GM13977 (cell line): ENCODE measurements at regions not wholly inside any gene's neighbourhood (a gene's known extent, or its start where the extent isn't known, plus 50 kb on each side); places are given as distances from the start of the nearest gene placed in this dataset.

Experiments
- DNase-seq: peaks from one replicate; pipeline ENCODE4 v3.0.0; 2012; ENCODE audit warnings: low spot score
- CTCF ChIP-seq: IDR thresholded peaks from 2 replicates; pipeline ENCODE4 v1.5.1; 2012; ENCODE audit warnings: mild to moderate bottlenecking, control low read depth; ENCODE audit not compliant: insufficient read depth; ENCODE audit errors: extremely low read depth, missing control alignments
- in situ Hi-C: fragments of 300-500 bp; cut with MboI; formaldehyde crosslinking; loops from one replicate; pipeline ENCODE4 v1.12.0; 2022; ENCODE audit warnings: low sequenced_read_pairs, low pct_unique_long_range_greater_than_20kb, mixed read lengths, inconsistent platforms; ENCODE audit not compliant: unreplicated experiment

DNA sequence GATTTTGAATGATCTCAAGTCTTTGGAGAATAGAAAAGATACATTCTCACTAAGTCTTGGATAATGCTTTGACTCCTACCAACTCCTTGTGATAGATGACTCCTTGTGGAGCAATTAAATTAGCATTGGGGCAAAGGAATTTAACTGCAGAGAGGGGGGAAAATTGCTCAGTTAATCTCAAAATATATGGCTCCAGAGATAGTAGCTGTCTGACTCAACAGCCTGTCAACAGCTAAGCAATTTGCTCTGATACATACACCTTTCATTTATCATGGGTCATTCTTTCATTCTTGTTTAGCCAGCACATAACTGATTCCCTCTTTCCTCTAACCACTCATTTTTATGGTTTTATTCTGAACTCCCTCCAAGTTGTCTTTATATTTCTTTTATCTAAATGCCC is 225.6 kb upstream of the OBI1 start:
- no peak for DNase-seq
- in situ Hi-C loops = no loop called here
- no peak for TF ChIP-seq CTCF

DNA sequence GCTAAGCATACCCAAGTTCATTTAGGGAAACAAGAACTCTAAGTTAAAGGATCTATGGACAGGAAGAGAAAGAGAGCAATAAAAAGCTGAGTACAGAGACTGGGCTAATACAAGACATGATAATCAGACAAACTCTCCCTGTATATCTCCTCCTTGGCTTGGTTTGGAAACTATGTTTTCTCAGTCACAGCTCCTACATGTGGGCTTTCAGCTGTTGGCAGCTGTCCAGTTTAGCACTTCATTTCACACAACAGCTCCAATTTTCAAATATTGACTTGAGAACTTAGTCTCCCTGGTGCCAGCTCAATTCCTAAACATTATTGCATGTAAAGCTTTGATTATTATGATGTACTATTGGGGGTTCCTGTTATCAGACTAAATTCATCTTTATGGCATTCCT is 222.8 kb upstream of the OBI1 start:
- no peak for DNase-seq
- in situ Hi-C loops = no loop called here
- TF ChIP-seq CTCF = no peak

- DNase-seq = no peak
- no peak for TF ChIP-seq CTCF
- in situ Hi-C loops = no loop called here
Observed at GRCh38 chr13:78881054-78881453, 222.1 kb upstream of the OBI1 start.

- in situ Hi-C loops = no loop called here
- no peak for DNase-seq
- no peak for TF ChIP-seq CTCF
Observed at GRCh38 chr13:78876915-78877549, 218.1 kb upstream of the OBI1 start.

GRCh38 chr13:78875792-78876580 is 217.0 kb upstream of the OBI1 start:
- in situ Hi-C loops = no loop called here
- no peak for DNase-seq
- TF ChIP-seq CTCF = peak; percentile 30

- no peak for TF ChIP-seq CTCF
- no peak for DNase-seq
- in situ Hi-C loops = no loop called here
Observed at GRCh38 chr13:78868991-78869390, 210.0 kb upstream of the OBI1 start.
